Keratinocyte (primary cell): ENCODE measurements at regions not wholly inside any gene's neighbourhood (a gene's known extent, or its start where the extent isn't known, plus 50 kb on each side); places are given as distances from the start of the nearest gene placed in this dataset.

Experiments used
- DNase-seq: peaks from one replicate; pipeline ENCODE4 v3.0.0-alpha.2; 2011; ENCODE audit warnings: low read depth, missing footprints, low spot score
- FAIRE-seq: peaks from 2 replicates; lab custom pipeline; 2011; peaks lifted over from hg19 to GRCh38; lab: Jason Lieb, UNC
- H2AFZ ChIP-seq: 2 replicates; pipeline ENCODE4 v1.6.0; 2012; ENCODE audit warnings: low read length, control low read depth, inconsistent platforms; ENCODE audit not compliant: control insufficient read depth
- H3K27ac ChIP-seq: 2 replicates; pipeline ENCODE4 v1.5.1; 2011; ENCODE audit warnings: low read length; ENCODE audit not compliant: control insufficient read depth, insufficient read depth
- H3K27me3 ChIP-seq: 3 replicates; pipeline ENCODE4 v1.6.0; 2011; ENCODE audit warnings: low read length; ENCODE audit not compliant: control insufficient read depth, insufficient read depth; ENCODE audit errors: extremely low read depth
- H3K36me3 ChIP-seq, 2 experiments: 2 replicates in 1 of 2; 3 replicates in 1 of 2; pipeline ENCODE4 v1.5.1; 2011; ENCODE audit warnings: low read length in 2 of 2, mild to moderate bottlenecking in 1 of 2; ENCODE audit not compliant: control insufficient read depth in 2 of 2, insufficient read depth in 2 of 2; ENCODE audit errors: extremely low read depth in 1 of 2
- H3K4me1 ChIP-seq: 3 replicates; pipeline ENCODE4 v1.5.1; 2011; ENCODE audit warnings: low read length; ENCODE audit not compliant: control insufficient read depth, insufficient read depth; ENCODE audit errors: extremely low read depth
- H3K4me2 ChIP-seq: 3 replicates; pipeline ENCODE4 v1.6.0; 2011; ENCODE audit warnings: low read depth, low read length; ENCODE audit not compliant: control insufficient read depth, insufficient read depth; ENCODE audit errors: extremely low read depth
- H3K4me3 ChIP-seq, 3 experiments: fragments of 200-600 bp in 1 of 3; sonication (generic) in 1 of 3; 2 replicates in 2 of 3; 3 replicates in 1 of 3; pipeline ENCODE4 v1.5.1; 2011 to 2016; ENCODE audit warnings: low read length in 3 of 3, mild to moderate bottlenecking in 3 of 3, control low read depth in 2 of 3, inconsistent platforms in 1 of 3, low read depth in 1 of 3, mixed read lengths in 1 of 3, mixed run types in 1 of 3, moderate library complexity in 1 of 3; ENCODE audit not compliant: control insufficient read depth in 2 of 3, insufficient read depth in 2 of 3; ENCODE audit errors: extremely low read depth in 1 of 3
- H3K79me2 ChIP-seq: 2 replicates; pipeline ENCODE4 v1.6.0; 2012; ENCODE audit warnings: low read length; ENCODE audit not compliant: control insufficient read depth, insufficient read depth
- H3K9ac ChIP-seq: 3 replicates; pipeline ENCODE4 v1.6.0; 2011; ENCODE audit warnings: low read length; ENCODE audit not compliant: control insufficient read depth, insufficient read depth; ENCODE audit errors: extremely low read depth
- H3K9me1 ChIP-seq: 3 replicates; pipeline ENCODE4 v1.6.0; 2011; ENCODE audit warnings: low read length; ENCODE audit not compliant: control insufficient read depth, insufficient read depth; ENCODE audit errors: extremely low read depth
- H3K9me3 ChIP-seq: 2 replicates; pipeline ENCODE4 v1.5.1; 2012; ENCODE audit warnings: low read depth, low read length; ENCODE audit not compliant: control insufficient read depth
- H4K20me1 ChIP-seq: 3 replicates; pipeline ENCODE4 v1.6.0; 2011; ENCODE audit warnings: low read length; ENCODE audit not compliant: control insufficient read depth, insufficient read depth; ENCODE audit errors: extremely low read depth
- CTCF ChIP-seq, 3 experiments: IDR thresholded peaks in 1 of 3; conservative IDR thresholded peaks in 1 of 3; optimal IDR thresholded peaks in 1 of 3; 2 replicates in 2 of 3; 3 replicates in 1 of 3; pipeline versions ENCODE3 to v1.5.1; 2011; ENCODE audit warnings: low read length in 3 of 3, mild to moderate bottlenecking in 3 of 3, moderate library complexity in 2 of 3, control low read depth in 1 of 3, inconsistent platforms in 1 of 3; ENCODE audit not compliant: insufficient read depth in 2 of 3; ENCODE audit errors: extremely low read depth in 1 of 3
- EZH2 ChIP-seq: IDR thresholded peaks from one replicate; pipeline ENCODE4 v1.6.1; 2012; ENCODE audit warnings: inconsistent platforms, mild to moderate bottlenecking, low read length, moderate library complexity
- dilution Hi-C: fragments of 300-500 bp; cut with MboI; formaldehyde crosslinking; loops from one replicate; pipeline ENCODE4 v1.7.0; 2020; ENCODE audit warnings: low sequenced_read_pairs; ENCODE audit not compliant: extremely low pct_ligation_motif_present

GRCh38 chr16:13866073-13866472 lies 53.9 kb upstream of the ERCC4 start:
- TF ChIP-seq EZH2 (no peak), CTCF (optimal IDR thresholded peaks at IDR 0.05 in 1 of 3, IDR thresholded peaks at IDR 0.05 in 1 of 3, conservative IDR thresholded peaks at IDR 0.05 in 1 of 3; ENCODE audit: extremely low read depth in 1 of 3, insufficient read depth in 2 of 3, low read length in 3 of 3) (peak; percentile 59 to 76 (median 72))
- no peaks in the 10 kb centered on the region for H3K9me1 ChIP-seq
- no peak overlapping the region for H2AFZ ChIP-seq
- no peaks in the 10 kb centered on the region for H4K20me1 ChIP-seq
- H3K27me3 ChIP-seq, result no peaks in the 10 kb centered on the region
- H3K79me2 ChIP-seq, result no peaks in the 10 kb centered on the region
- H3K4me2 ChIP-seq, result no peak overlapping the region
- no peak for DNase-seq
- no peak overlapping the region for H3K27ac ChIP-seq
- no peak for FAIRE-seq
- dilution Hi-C loops, result no loop called here
- H3K4me3 ChIP-seq, result no peak overlapping the region
- H3K9me3 ChIP-seq, result no peaks in the 10 kb centered on the region
- no peaks in the 10 kb centered on the region for H3K4me1 ChIP-seq
- no peak overlapping the region for H3K9ac ChIP-seq
- no peaks in the 10 kb centered on the region for H3K36me3 ChIP-seq
